ENCODE measurements at regions not wholly inside any gene's neighbourhood (a gene's known extent, or its start where the extent isn't known, plus 50 kb on each side); places are given as distances from the start of the nearest gene placed in this dataset.

DNA sequence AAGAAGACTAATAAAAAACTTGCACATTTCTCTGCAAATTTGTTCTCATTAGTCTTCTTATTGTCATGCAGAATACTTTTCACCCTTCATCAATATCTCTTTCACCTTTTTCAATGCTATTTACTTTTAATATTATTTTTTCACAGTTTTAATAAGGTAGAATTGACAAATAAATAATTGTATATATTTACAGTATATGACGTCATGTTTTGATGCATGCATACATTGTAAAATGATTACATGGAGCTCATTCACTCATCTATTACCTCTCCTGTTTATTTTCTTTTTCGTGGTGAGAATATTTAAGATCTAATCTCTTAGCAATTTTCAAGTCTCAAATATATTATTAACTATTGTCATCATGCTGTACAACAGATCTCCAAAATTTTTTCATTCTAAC lies 658.2 kb upstream of the MKI67 start:
- H3K4me1 ChIP-seq (ENCODE audit: control insufficient read depth in 2 of 2, insufficient read depth in 2 of 2, low read length in 1 of 2): no peaks in the 10 kb centered on the region
- no peaks in the 10 kb centered on the region for H3K27me3 ChIP-seq (ENCODE audit: control insufficient read depth in 1 of 2, insufficient read depth in 2 of 2, low read length in 2 of 2)
- H3K9me3 ChIP-seq (ENCODE audit: control insufficient read depth in 2 of 2, insufficient read depth in 1 of 2, low read depth in 1 of 2, low read length in 1 of 2): no peaks in the 10 kb centered on the region
- 70 to 74% methylated on average over 2 of the region's 2 CpGs for WGBS, 2 donors
- no peaks in the 10 kb centered on the region for H3K36me3 ChIP-seq (ENCODE audit: control insufficient read depth in 2 of 2, insufficient read depth in 2 of 2, low read length in 1 of 2)
- H3K4me3 ChIP-seq (ENCODE audit: low read depth in 1 of 2, low read length in 2 of 2): no peak overlapping the region
- no peak overlapping the region for H3K27ac ChIP-seq (ENCODE audit: low read depth in 2 of 2, low read length in 1 of 2)

DNA sequence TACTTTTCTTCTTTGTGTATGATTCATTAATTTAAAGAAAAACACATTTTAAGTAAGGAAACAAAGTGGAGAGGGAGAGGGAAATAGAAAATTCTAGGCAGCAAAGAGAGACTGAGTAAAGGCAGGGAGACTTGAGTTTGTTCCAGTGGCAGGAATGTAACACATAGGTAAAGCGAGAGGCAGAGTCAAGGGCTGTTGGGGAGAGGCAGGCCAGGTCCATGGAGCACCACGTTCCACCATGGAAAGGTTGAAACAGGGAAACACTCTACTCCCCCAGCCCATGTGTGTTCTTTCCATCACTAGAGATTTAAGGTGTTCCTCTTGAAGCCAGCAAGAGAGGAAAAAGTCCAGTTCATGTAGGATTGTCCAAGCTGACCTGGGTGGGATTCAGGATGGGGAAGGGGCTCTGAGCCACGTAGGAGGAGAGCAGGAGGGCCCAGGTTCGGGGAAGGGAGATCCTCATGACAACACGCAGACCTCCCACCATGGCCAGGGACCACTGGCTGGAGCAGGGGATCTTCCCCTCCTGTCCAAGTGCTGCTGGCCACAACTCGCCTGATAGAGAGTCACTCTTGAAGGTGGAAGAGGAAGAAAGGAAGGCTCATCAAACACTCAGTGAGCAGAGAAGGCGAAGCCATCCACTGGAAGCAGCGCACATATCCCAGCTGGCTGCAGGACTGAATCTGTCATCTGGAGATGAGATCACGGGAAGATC lies 666.4 kb upstream of the MKI67 start:
- H3K36me3 ChIP-seq (ENCODE audit: control insufficient read depth in 2 of 2, insufficient read depth in 2 of 2, low read length in 1 of 2): no peaks in the 10 kb centered on the region
- H3K27me3 ChIP-seq (ENCODE audit: control insufficient read depth in 1 of 2, insufficient read depth in 2 of 2, low read length in 2 of 2): no peaks in the 10 kb centered on the region
- H3K4me1 ChIP-seq (ENCODE audit: control insufficient read depth in 2 of 2, insufficient read depth in 2 of 2, low read length in 1 of 2): no peaks in the 10 kb centered on the region
- WGBS, 2 donors: 76 to 79% methylated on average over 9 of the region's 9 CpGs
- no peak overlapping the region for H3K4me3 ChIP-seq (ENCODE audit: low read depth in 1 of 2, low read length in 2 of 2)
- H3K27ac ChIP-seq (ENCODE audit: low read depth in 2 of 2, low read length in 1 of 2): no peak overlapping the region
- peaks cover 4 to 9% of the 10 kb centered on the region in 2 donors for H3K9me3 ChIP-seq (ENCODE audit: control insufficient read depth in 2 of 2, insufficient read depth in 1 of 2, low read depth in 1 of 2, low read length in 1 of 2)

DNA sequence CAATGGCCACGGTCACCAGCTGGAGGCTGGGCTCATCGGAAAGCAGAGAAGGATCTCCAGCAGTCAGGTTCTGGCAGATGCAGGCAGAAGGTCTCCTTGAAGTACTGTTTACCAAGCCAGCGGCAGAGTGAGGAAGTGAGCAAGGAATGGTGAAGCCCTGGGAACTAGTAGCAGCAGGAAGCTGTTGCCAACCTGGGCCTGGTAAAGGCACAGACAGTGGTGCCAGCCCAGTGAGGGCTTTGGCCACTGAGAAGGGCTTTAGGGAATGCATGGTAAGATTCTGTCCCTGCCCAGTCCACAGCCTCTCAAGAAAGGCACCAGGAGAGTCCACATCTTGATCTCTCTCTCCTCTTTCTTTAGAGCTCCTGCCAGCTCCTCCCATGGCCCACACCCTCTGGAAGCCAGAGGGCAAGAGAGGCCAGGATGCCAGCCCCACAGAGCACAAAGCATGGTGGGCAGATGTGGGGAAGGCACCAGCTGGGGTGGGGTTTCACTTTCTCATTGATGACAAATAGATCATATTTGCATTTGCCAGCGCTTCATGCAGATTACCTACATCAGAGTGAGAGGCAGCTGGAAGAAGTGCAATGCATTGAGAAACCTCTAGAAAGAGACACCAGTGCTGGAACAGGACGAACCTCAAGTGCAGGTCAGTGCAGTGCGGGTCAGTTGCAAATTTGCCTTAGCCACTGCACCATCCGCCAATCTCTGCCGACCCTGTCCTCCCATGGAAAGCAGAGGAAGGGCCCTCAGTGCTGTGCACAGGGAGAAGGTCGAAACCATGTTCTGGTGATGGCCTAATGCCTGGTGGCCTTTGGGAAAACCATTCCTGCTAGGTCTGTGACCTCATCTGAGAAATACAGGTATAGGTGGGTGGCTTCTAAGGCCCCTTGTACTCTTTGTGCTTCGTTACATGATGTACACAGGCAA lies 667.8 kb upstream of the MKI67 start:
- Histone ChIP-seq H3K27me3 (ENCODE audit: control insufficient read depth in 1 of 2, insufficient read depth in 2 of 2, low read length in 2 of 2) (no peaks in the 10 kb centered on the region), H3K9me3 (ENCODE audit: control insufficient read depth in 2 of 2, insufficient read depth in 1 of 2, low read depth in 1 of 2, low read length in 1 of 2) (peaks cover 4 to 12% of the 10 kb centered on the region in 2 donors), H3K4me1 (ENCODE audit: control insufficient read depth in 2 of 2, insufficient read depth in 2 of 2, low read length in 1 of 2) (no peaks in the 10 kb centered on the region), H3K36me3 (ENCODE audit: control insufficient read depth in 2 of 2, insufficient read depth in 2 of 2, low read length in 1 of 2) (no peaks in the 10 kb centered on the region), H3K27ac (ENCODE audit: low read depth in 2 of 2, low read length in 1 of 2) (no peak overlapping the region), H3K4me3 (ENCODE audit: low read depth in 1 of 2, low read length in 2 of 2) (no peak overlapping the region)
- 82 to 84% methylated on average over 10 of the region's 10 CpGs for WGBS, 2 donors

DNA sequence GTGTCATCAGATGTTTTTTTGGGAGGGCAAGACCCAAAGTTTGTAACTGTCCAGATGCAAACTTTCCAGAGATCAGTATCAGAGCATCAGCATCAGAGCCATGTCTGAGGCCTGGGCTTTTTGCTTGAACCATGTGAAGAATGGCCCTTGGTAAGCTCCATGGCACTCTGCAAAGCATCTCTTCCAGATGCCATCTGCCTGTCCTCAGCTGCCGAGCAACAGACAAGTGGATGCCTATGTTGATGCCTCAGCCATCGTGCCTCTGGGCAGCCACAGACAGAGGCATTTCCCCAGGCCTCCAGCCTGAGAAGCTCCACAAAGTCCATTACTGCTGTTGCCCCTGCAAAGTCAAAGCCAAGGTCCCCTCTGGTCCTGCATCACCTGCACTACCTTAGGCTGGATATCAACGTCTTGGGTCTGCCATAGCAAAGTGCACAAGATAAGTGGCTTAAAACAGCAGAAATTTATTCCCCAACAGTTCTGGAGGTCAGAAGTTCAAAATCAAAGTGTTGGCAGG lies 670.2 kb upstream of the MKI67 start:
- H3K36me3 ChIP-seq (ENCODE audit: control insufficient read depth in 2 of 2, insufficient read depth in 2 of 2, low read length in 1 of 2): no peaks in the 10 kb centered on the region
- H3K27ac ChIP-seq (ENCODE audit: low read depth in 2 of 2, low read length in 1 of 2): no peak overlapping the region
- H3K4me1 ChIP-seq (ENCODE audit: control insufficient read depth in 2 of 2, insufficient read depth in 2 of 2, low read length in 1 of 2): no peaks in the 10 kb centered on the region
- 72 to 81% methylated on average over 3 of the region's 3 CpGs for WGBS, 2 donors
- H3K4me3 ChIP-seq (ENCODE audit: low read depth in 1 of 2, low read length in 2 of 2): no peak overlapping the region
- H3K9me3 ChIP-seq (ENCODE audit: control insufficient read depth in 2 of 2, insufficient read depth in 1 of 2, low read depth in 1 of 2, low read length in 1 of 2): peaks cover 4 to 12% of the 10 kb centered on the region in 2 donors
- no peaks in the 10 kb centered on the region for H3K27me3 ChIP-seq (ENCODE audit: control insufficient read depth in 1 of 2, insufficient read depth in 2 of 2, low read length in 2 of 2)

DNA sequence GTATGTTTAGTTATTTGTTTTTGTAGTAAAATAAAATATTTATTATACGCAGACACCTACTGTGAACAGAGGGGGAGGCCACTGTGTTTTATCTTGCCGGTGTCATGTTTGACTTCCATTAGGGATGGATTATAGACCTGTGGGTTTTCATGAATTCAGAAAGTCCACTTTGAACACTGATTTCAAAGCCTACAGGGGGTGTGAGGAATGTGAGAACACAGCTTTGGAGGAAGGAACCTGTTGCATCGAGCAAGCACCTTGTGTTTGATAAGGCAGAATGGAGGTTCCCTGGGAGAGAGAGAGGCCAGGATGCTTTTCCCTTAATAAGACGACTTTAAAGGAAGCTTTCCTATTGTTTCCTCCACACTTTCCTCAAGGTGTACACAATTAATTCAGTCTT lies 665.0 kb upstream of the MGMT start:
- Histone ChIP-seq H3K27me3 (ENCODE audit: control insufficient read depth in 1 of 2, insufficient read depth in 2 of 2, low read length in 2 of 2) (no peaks in the 10 kb centered on the region), H3K9me3 (ENCODE audit: control insufficient read depth in 2 of 2, insufficient read depth in 1 of 2, low read depth in 1 of 2, low read length in 1 of 2) (peaks cover 0 to 4% of the 10 kb centered on the region in 2 donors), H3K27ac (ENCODE audit: low read depth in 2 of 2, low read length in 1 of 2) (no peak overlapping the region), H3K4me1 (ENCODE audit: control insufficient read depth in 2 of 2, insufficient read depth in 2 of 2, low read length in 1 of 2) (no peaks in the 10 kb centered on the region), H3K36me3 (ENCODE audit: control insufficient read depth in 2 of 2, insufficient read depth in 2 of 2, low read length in 1 of 2) (no peaks in the 10 kb centered on the region), H3K4me3 (ENCODE audit: low read depth in 1 of 2, low read length in 2 of 2) (no peak overlapping the region)
- 54 to 58% methylated on average over 4 of the region's 4 CpGs for WGBS, 2 donors

DNA sequence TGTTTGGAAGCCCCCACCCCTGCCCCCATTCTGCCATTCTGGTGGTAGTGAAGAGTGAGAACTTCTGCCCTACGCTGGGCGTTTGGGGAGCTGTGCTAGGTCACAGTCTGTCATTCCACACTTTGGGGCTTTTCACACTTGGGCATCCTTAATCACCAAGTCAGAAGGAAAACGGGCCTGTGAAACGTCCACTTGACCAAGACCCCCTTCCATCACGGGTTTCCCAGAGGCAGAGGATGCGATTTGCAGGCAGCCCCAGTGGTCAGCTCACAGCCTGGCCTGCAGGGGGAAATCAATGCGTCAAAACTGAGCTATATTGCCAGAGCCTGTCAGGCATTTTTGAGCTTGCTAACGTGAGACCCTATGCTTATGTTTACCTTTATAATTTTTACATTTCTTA lies 663.3 kb upstream of the MGMT start:
- Histone ChIP-seq H3K27ac (ENCODE audit: low read depth in 2 of 2, low read length in 1 of 2) (no peak overlapping the region), H3K4me3 (ENCODE audit: low read depth in 1 of 2, low read length in 2 of 2) (no peak overlapping the region), H3K9me3 (ENCODE audit: control insufficient read depth in 2 of 2, insufficient read depth in 1 of 2, low read depth in 1 of 2, low read length in 1 of 2) (peaks cover 0 to 3% of the 10 kb centered on the region in 2 donors), H3K36me3 (ENCODE audit: control insufficient read depth in 2 of 2, insufficient read depth in 2 of 2, low read length in 1 of 2) (no peaks in the 10 kb centered on the region), H3K4me1 (ENCODE audit: control insufficient read depth in 2 of 2, insufficient read depth in 2 of 2, low read length in 1 of 2) (no peaks in the 10 kb centered on the region), H3K27me3 (ENCODE audit: control insufficient read depth in 1 of 2, insufficient read depth in 2 of 2, low read length in 2 of 2) (no peaks in the 10 kb centered on the region)
- WGBS, 2 donors: 48 to 58% methylated on average over 8 of the region's 8 CpGs

DNA sequence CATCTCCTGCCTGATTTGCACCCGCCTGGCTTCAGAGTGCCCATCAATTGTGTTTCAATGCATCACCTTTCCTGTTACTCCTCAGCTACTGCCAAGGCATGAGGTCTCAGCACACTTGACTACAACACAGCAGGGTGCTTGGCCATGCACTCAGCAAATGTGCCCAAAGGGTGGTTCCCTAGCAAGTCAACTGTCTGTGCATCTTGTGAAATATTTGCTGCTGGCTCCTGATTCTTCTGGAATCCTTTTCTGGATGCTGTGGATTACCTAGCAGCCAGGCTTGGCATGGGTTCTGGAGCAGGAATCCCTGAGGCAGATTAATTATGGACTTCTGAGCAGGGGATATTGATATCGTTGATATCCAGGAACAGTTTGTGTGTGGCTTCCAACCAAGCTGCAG lies 662.6 kb upstream of the MGMT start:
- Histone ChIP-seq H3K4me1 (ENCODE audit: control insufficient read depth in 2 of 2, insufficient read depth in 2 of 2, low read length in 1 of 2) (no peaks in the 10 kb centered on the region), H3K27me3 (ENCODE audit: control insufficient read depth in 1 of 2, insufficient read depth in 2 of 2, low read length in 2 of 2) (no peaks in the 10 kb centered on the region), H3K27ac (ENCODE audit: low read depth in 2 of 2, low read length in 1 of 2) (no peak overlapping the region), H3K36me3 (ENCODE audit: control insufficient read depth in 2 of 2, insufficient read depth in 2 of 2, low read length in 1 of 2) (no peaks in the 10 kb centered on the region), H3K4me3 (ENCODE audit: low read depth in 1 of 2, low read length in 2 of 2) (no peak overlapping the region), H3K9me3 (ENCODE audit: control insufficient read depth in 2 of 2, insufficient read depth in 1 of 2, low read depth in 1 of 2, low read length in 1 of 2) (peaks cover 0 to 3% of the 10 kb centered on the region in 2 donors)
- 69 to 75% methylated on average over 2 of the region's 2 CpGs for WGBS, 2 donors

DNA sequence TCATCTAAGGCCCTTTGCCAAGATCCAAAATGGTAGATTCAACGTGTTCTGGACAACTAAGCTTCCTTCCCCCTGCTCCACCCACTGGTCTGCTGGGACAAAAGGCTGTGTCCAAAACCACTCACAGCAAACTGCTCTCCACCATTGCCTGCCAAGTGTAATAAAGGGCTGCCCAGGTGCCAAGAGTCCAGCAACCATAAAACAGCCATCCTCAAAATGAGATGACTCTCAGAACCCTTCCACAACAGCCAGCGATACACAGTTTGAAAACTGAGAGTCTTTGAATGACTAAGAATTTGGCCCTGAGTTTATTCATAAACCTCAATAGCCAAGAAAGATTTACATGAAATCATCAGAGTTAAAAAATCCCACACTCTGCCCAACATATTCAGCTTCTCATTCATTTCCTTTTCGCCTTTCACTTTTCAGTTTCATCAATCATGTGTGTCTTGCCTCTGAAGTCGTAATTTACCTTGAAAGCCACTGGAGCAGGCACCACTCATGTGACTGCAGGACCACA lies 658.1 kb upstream of the MGMT start:
- Histone ChIP-seq H3K9me3 (ENCODE audit: control insufficient read depth in 2 of 2, insufficient read depth in 1 of 2, low read depth in 1 of 2, low read length in 1 of 2) (peaks cover 2 to 5% of the 10 kb centered on the region in 2 donors), H3K4me3 (ENCODE audit: low read depth in 1 of 2, low read length in 2 of 2) (no peak overlapping the region), H3K36me3 (ENCODE audit: control insufficient read depth in 2 of 2, insufficient read depth in 2 of 2, low read length in 1 of 2) (no peaks in the 10 kb centered on the region), H3K27ac (ENCODE audit: low read depth in 2 of 2, low read length in 1 of 2) (no peak overlapping the region), H3K27me3 (ENCODE audit: control insufficient read depth in 1 of 2, insufficient read depth in 2 of 2, low read length in 2 of 2) (no peaks in the 10 kb centered on the region), H3K4me1 (ENCODE audit: control insufficient read depth in 2 of 2, insufficient read depth in 2 of 2, low read length in 1 of 2) (no peaks in the 10 kb centered on the region)
- WGBS, 2 donors: 51 to 54% methylated on average over 4 of the region's 4 CpGs

DNA sequence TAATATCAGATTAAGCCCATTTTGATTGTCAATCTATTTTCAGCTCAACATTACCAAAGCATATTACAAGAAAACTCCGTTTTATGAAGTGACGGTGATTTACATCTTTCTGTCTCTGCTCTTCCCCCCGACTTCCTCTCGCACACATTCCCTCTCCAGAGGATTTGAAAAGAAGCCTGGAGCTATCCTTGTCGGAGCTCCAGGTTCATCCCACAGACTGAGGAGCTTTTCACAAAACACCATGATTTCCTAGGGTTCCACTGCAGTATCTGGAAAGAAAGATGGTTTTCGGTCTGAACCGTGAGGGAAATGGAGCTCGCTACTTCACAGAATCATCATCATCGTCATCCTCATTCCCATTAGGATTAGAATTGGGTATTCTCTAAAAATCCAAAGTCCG lies 655.5 kb upstream of the MGMT start:
- H3K27me3 ChIP-seq (ENCODE audit: control insufficient read depth in 1 of 2, insufficient read depth in 2 of 2, low read length in 2 of 2): no peaks in the 10 kb centered on the region
- no peak overlapping the region for H3K27ac ChIP-seq (ENCODE audit: low read depth in 2 of 2, low read length in 1 of 2)
- H3K9me3 ChIP-seq (ENCODE audit: control insufficient read depth in 2 of 2, insufficient read depth in 1 of 2, low read depth in 1 of 2, low read length in 1 of 2): peaks cover 2 to 5% of the 10 kb centered on the region in 2 donors
- no peak overlapping the region for H3K4me3 ChIP-seq (ENCODE audit: low read depth in 1 of 2, low read length in 2 of 2)
- 89% methylated on average over 10 of the region's 10 CpGs for WGBS, 2 donors
- no peaks in the 10 kb centered on the region for H3K4me1 ChIP-seq (ENCODE audit: control insufficient read depth in 2 of 2, insufficient read depth in 2 of 2, low read length in 1 of 2)
- no peaks in the 10 kb centered on the region for H3K36me3 ChIP-seq (ENCODE audit: control insufficient read depth in 2 of 2, insufficient read depth in 2 of 2, low read length in 1 of 2)
